K562 (cell line): ENCODE measurements at regions not wholly inside any gene's neighbourhood (a gene's known extent, or its start where the extent isn't known, plus 50 kb on each side); places are given as distances from the start of the nearest gene placed in this dataset.

Experiments used
- ATAC-seq: fragments of 200-7000 bp; cut with Tn5 transposase; 3 replicates; pipeline ENCODE4 v1.9.1; 2020; ENCODE audit warnings: moderate library complexity
- BruUV-seq: library from RNA; stranded (reverse); fragments of 400-500 nt; replicated peaks from 2 replicates; lab custom pipeline; 2021; lab: Mats Ljungman, UMichigan
- CTCF ChIA-PET: fragments of 300-600 bp; formaldehyde crosslinking; extraction: SDS; loops from one replicate; lab custom pipeline; 2021; ENCODE audit warnings: low intra/inter-chr PET ratio; lab: Yijun Ruan, JAX
- POLR2A ChIA-PET: fragments of 300-600, 350-650 bp; sonication (Branson Sonifier 250); formaldehyde crosslinking; extraction: SDS; loops from one replicate; lab custom pipeline; 2021; ENCODE audit warnings: antibody characterized with exemption, inconsistent platforms; lab: Yijun Ruan, JAX
- DNase-seq, 4 experiments: peaks; one replicate each; pipeline versions ENCODE4 v3.0.0 to v3.0.0-alpha.2; 2011 to 2018; ENCODE audit warnings: low spot score in 3 of 4, mixed read lengths in 3 of 4; ENCODE audit errors: extremely low read depth in 1 of 4
- FAIRE-seq: peaks from 2 replicates; lab custom pipeline; 2011; peaks lifted over from hg19 to GRCh38; lab: Jason Lieb, UNC
- H2AFZ ChIP-seq: 2 replicates; pipeline ENCODE4 v1.6.0; 2011; ENCODE audit warnings: low read depth, low read length, control low read depth, inconsistent platforms
- H3K27ac ChIP-seq: fragments of 200-600 bp; 3 replicates; pipeline ENCODE4 v1.8.0; 2011; ENCODE audit warnings: low read depth, mild to moderate bottlenecking, control low read depth, inconsistent platforms, low read length, moderate library complexity, mixed read lengths; ENCODE audit errors: extremely low read depth
- H3K27me3 ChIP-seq, 2 experiments: fragments of 300-600 bp in 1 of 2; 2 replicates in 1 of 2; 3 replicates in 1 of 2; pipeline versions ENCODE4 v1.6.0 to v1.8.0; 2011; ENCODE audit warnings: inconsistent platforms in 2 of 2, low read length in 2 of 2, mild to moderate bottlenecking in 1 of 2, mixed read lengths in 1 of 2, moderate library complexity in 1 of 2; ENCODE audit not compliant: control insufficient read depth in 2 of 2, insufficient read depth in 2 of 2
- H3K36me3 ChIP-seq: fragments of 300-600 bp; 3 replicates; pipeline ENCODE4 v1.8.0; 2011; ENCODE audit warnings: mild to moderate bottlenecking, low read length, inconsistent platforms; ENCODE audit not compliant: control insufficient read depth, insufficient read depth
- H3K4me1 ChIP-seq, 2 experiments: fragments of 200-600 bp in 1 of 2; replicated peaks in 1 of 2; 2 replicates in 1 of 2; 3 replicates in 1 of 2; pipeline versions ENCODE4 v1.5.1 to v1.8.0; 2011; ENCODE audit warnings: inconsistent platforms in 2 of 2, low read length in 2 of 2, mild to moderate bottlenecking in 1 of 2, mixed read lengths in 1 of 2, moderate library complexity in 1 of 2; ENCODE audit not compliant: control insufficient read depth in 2 of 2, insufficient read depth in 2 of 2
- H3K4me2 ChIP-seq: 2 replicates; pipeline ENCODE4 v1.6.1; 2011; ENCODE audit warnings: low read length, control low read depth, inconsistent platforms, mixed read lengths; ENCODE audit not compliant: insufficient read depth
- H3K4me3 ChIP-seq: fragments of 200-600 bp; sonication (generic), shearing (Covaris generic); 2 replicates; pipeline ENCODE4 v1.5.1; 2016; ENCODE audit warnings: control low read depth, inconsistent platforms
- H3K79me2 ChIP-seq: fragments of 200-600 bp; 3 replicates; pipeline ENCODE4 v1.8.0; 2011; ENCODE audit warnings: low read length, inconsistent platforms; ENCODE audit not compliant: control insufficient read depth, insufficient read depth
- H3K9ac ChIP-seq, 2 experiments: 2 replicates each; pipeline versions ENCODE4 v1.6.0 to v1.6.1; 2011; ENCODE audit warnings: low read depth in 2 of 2, low read length in 2 of 2, control low read depth in 1 of 2, inconsistent platforms in 1 of 2, mild to moderate bottlenecking in 1 of 2, mixed read lengths in 1 of 2; ENCODE audit not compliant: insufficient read depth in 1 of 2
- H3K9me1 ChIP-seq: one replicate; pipeline ENCODE4 v1.6.0; 2011; ENCODE audit warnings: inconsistent platforms, mild to moderate bottlenecking, low read length, moderate library complexity; ENCODE audit not compliant: control insufficient read depth, insufficient read depth
- H3K9me3 ChIP-seq: replicated peaks from 2 replicates; pipeline ENCODE4 v1.5.1; 2011; ENCODE audit warnings: low read depth, low read length, inconsistent platforms; ENCODE audit not compliant: control insufficient read depth, insufficient read depth
- H4K20me1 ChIP-seq: replicated peaks from 2 replicates; pipeline ENCODE4 v1.6.1; 2011; ENCODE audit warnings: low read length, inconsistent platforms, mixed read lengths; ENCODE audit not compliant: control insufficient read depth, insufficient read depth
- ATF3 ChIP-seq, 2 experiments: fragments of 450-650 bp in 1 of 2; sonication (generic) in 1 of 2; formaldehyde crosslinking in 1 of 2; IDR thresholded peaks in 1 of 2; conservative IDR thresholded peaks in 1 of 2; 2 replicates each; pipeline versions ENCODE4 v1.6.1 to v1.8.1; 2016 to 2023; ENCODE audit warnings: mild to moderate bottlenecking in 2 of 2, moderate library complexity in 2 of 2, inconsistent platforms in 1 of 2, missing genetic modification reagents in 1 of 2
- CHD2 ChIP-seq: IDR thresholded peaks from 2 replicates; pipeline ENCODE4 v1.6.1; 2011; ENCODE audit warnings: low read depth, low read length
- FOXP1 ChIP-seq: sonication (generic); formaldehyde crosslinking; IDR thresholded peaks from 2 replicates; pipeline ENCODE4 v1.8.0; 2022; ENCODE audit warnings: mild to moderate bottlenecking, missing genetic modification reagents
- NFIC ChIP-seq: fragments of 450-650 bp; IDR thresholded peaks from 2 replicates; pipeline ENCODE4 v1.6.1; 2017; ENCODE audit warnings: mild to moderate bottlenecking, inconsistent platforms
- RBM14 ChIP-seq: fragments of 200-400 bp; formaldehyde crosslinking; IDR thresholded peaks from 2 replicates; pipeline ENCODE4 v1.6.1; 2018; ENCODE audit warnings: low read depth, mild to moderate bottlenecking, low read length, moderate library complexity, borderline replicate concordance; ENCODE audit not compliant: insufficient read depth
- TSC22D4 ChIP-seq: fragments of 450-650 bp; IDR thresholded peaks from 2 replicates; pipeline ENCODE4 v1.6.1; 2016; ENCODE audit warnings: missing genetic modification characterization, missing biosample characterization, control low read depth
- ZNF316 ChIP-seq: fragments of 450-650 bp; IDR thresholded peaks from 2 replicates; pipeline ENCODE4 v1.6.1; 2016
- ZNF639 ChIP-seq, 2 experiments: fragments of 200-800 bp in 1 of 2; sonication (Bioruptor generic) in 1 of 2; sonication (generic) in 1 of 2; formaldehyde crosslinking in 1 of 2; IDR thresholded peaks in 1 of 2; conservative IDR thresholded peaks in 1 of 2; 2 replicates each; pipeline versions ENCODE4 v1.5.0 to v1.6.1; 2016 to 2020; ENCODE audit warnings: missing compliant biosample characterization in 1 of 2, missing genetic modification characterization in 1 of 2, missing genetic modification reagents in 1 of 2
- WGBS: fragments of 100-300 bp; shearing (Covaris generic); methylation state at CpG from one replicate; pipeline ENCODE4 v1.1.6; 2016; ENCODE audit warnings: low coverage, mixed read lengths; ENCODE audit not compliant: insufficient coverage; ENCODE audit errors: missing lambda C conversion rate; 5-methylcytosine and 5-hydroxymethylcytosine counted together
- in situ Hi-C: fragments of 300-500 bp; cut with MboI; formaldehyde crosslinking; loops from 4 replicates; pipeline ENCODE4 v1.15.0; 2018; ENCODE audit warnings: inconsistent platforms, mixed read lengths
- intact Hi-C: fragments of 100-400 bp; cut with micrococcal nuclease; formaldehyde crosslinking; loops from 2 replicates; pipeline ENCODE4 v1.14.2; 2022

GRCh38 chr5:125786021-125786420 is 637.2 kb upstream of the GRAMD2B start (continued):
- TF ChIP-seq ZNF639 (CRISPR knock-in tag; conservative IDR thresholded peaks at IDR 0.05 in 1 of 2, IDR thresholded peaks at IDR 0.05 in 1 of 2) (no peak), RBM14 (no peak), NFIC (no peak), ATF3 (IDR thresholded peaks at IDR 0.05) (no peak), ATF3 (CRISPR knock-in tag; conservative IDR thresholded peaks at IDR 0.05) (no peak), CHD2 (no peak), TSC22D4 (no peak)

- FAIRE-seq, result no peak
- H4K20me1 ChIP-seq, result no peaks in the 10 kb centered on the region
- CTCF ChIA-PET, result no interaction called here
- WGBS, result 42% methylated on average over 1 of the region's 1 CpG
- no peak overlapping the region for H3K9ac ChIP-seq
- H3K4me3 ChIP-seq, result no peak overlapping the region
- H3K79me2 ChIP-seq, result no peaks in the 10 kb centered on the region
- no peaks in the 10 kb centered on the region for H3K36me3 ChIP-seq
- no peak overlapping the region for H3K4me2 ChIP-seq
- in situ Hi-C loops (no loop called here), intact Hi-C loops (no loop called here)
- no peaks in the 10 kb centered on the region for H3K4me1 ChIP-seq
- no peak overlapping the region for H2AFZ ChIP-seq
- BruUV-seq, result no TSS peak
- POLR2A ChIA-PET, result no interaction called here
- H3K9me3 ChIP-seq, result no peaks in the 10 kb centered on the region
- no peak for ATAC-seq
- TF ChIP-seq FOXP1 (CRISPR knock-in tag), result no peak
- peak; percentile 20; the same call in 1 of the 2 replicates for TF ChIP-seq ZNF316
- H3K27me3 ChIP-seq, result no peaks in the 10 kb centered on the region
- H3K27ac ChIP-seq, result no peak overlapping the region
- DNase-seq, result no peak
- H3K9me1 ChIP-seq, result no peaks in the 10 kb centered on the region
These were observed 629.7 kb upstream of the GRAMD2B start for GRCh38 chr5:125793470-125793869.
